ENCODE measurements at regions not wholly inside any gene's neighbourhood (a gene's known extent, or its start where the extent isn't known, plus 50 kb on each side); places are given as distances from the start of the nearest gene placed in this dataset.
"Not testable (repeated sequence)": the region's sequence is repeated elsewhere in the genome, so short reads cannot be mapped to it uniquely, and the experiment has no call there.

DNA sequence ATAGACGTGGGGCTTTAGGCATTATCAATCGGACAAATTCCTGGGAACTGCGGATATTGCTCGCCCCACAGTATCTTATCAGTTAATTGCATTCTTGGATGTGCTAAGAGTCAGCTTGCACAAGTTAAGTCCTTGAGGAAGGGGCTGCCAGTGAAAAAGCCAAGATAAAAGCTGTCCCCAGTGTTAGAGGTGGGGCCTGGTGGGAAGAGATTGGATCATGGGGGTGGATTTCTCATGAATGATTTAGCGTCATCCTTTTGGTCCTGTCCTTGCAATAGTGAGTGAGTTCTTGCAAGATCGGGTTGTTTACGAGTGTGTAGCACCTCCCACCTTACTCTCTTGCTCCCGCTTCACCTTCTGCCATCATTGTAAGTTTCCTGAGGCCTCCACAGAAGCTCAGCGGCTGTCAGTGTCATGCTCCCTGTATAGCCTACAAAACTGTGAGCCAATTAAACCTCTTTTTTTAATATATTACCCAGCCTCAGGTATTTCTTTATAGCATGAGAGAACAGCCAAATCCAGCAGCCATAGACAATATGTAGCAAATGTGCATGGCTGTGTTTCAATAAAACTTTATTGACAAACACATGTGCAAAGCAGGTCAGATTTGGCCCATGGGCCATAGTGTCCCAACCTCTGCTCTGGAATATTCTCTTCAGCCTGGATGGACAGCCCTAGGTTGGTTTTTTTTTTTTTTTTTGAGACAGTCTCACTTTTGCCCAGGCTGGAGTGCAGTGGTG lies 189.2 kb downstream of the OTOP1 start:
- not testable (repeated sequence) for H3K36me3 ChIP-seq (ENCODE audit: insufficient read depth, insufficient read length, low read length)

DNA sequence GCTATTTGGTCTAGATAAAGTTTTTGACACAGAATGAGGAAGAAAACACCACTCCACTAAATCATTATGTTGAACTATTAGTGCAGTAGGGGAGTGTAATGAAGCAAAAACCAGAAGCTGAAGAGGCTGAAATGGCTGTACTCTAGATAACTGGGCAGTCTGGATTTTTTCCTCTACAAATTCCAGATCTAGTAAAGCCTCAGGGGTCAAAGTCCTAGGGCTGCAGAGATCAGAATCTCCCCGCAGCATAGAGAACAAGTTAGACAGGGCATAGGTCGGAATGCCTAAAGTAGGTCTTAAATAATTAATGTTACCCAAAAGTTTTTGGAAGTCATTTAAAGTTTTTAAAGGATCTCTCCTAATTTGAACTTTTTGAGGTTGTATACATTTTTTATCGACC lies 180.9 kb downstream of the OTOP1 start:
- not testable (repeated sequence) for H3K36me3 ChIP-seq (ENCODE audit: insufficient read depth, insufficient read length, low read length); H3K9ac ChIP-seq (ENCODE audit: insufficient read length, low read depth); H3K4me3 ChIP-seq (ENCODE audit: insufficient read length, low read depth); H3K4me1 ChIP-seq (ENCODE audit: insufficient read depth, insufficient read length); DNase-seq (ENCODE audit: low read depth, low spot score); H3K27me3 ChIP-seq (ENCODE audit: insufficient read depth, insufficient read length)
- H3K9me3 ChIP-seq (ENCODE audit: insufficient read depth, low read length) = peaks cover 12% of the 10 kb centered on the region; the same call in 1 of the 2 replicates

More for the DNA sequence above, 189.2 kb downstream of the OTOP1 start:
- not testable (repeated sequence) for H3K4me3 ChIP-seq (ENCODE audit: insufficient read length, low read depth); DNase-seq (ENCODE audit: low read depth, low spot score); H3K27me3 ChIP-seq (ENCODE audit: insufficient read depth, insufficient read length); H3K4me1 ChIP-seq (ENCODE audit: insufficient read depth, insufficient read length); H3K9ac ChIP-seq (ENCODE audit: insufficient read length, low read depth)
- peaks cover 12% of the 10 kb centered on the region; the same call in 1 of the 2 replicates for H3K9me3 ChIP-seq (ENCODE audit: insufficient read depth, low read length)

DNA sequence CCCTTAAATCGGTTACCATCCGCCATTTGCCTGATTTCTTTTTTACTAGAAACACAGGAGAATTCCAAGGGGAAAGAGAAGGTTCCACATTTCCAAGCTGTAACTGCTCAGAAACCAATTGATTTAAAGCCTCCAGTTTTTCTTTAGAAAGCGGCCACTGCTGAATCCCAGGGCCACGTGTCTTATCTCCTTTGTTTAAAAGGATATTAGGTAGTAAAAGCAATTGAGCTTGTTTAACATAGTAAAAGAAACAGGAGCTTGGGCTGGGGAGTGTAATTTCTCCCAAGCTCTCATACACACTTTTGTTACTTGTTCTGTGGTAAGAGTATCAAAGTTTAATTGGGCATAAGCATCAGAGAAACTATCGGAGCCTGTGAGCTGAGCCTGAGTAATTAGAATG lies 180.0 kb downstream of the OTOP1 start:
- H3K4me1 ChIP-seq (ENCODE audit: insufficient read depth, insufficient read length); H3K9ac ChIP-seq (ENCODE audit: insufficient read length, low read depth); H3K9me3 ChIP-seq (ENCODE audit: insufficient read depth, low read length); H3K4me3 ChIP-seq (ENCODE audit: insufficient read length, low read depth); H3K36me3 ChIP-seq (ENCODE audit: insufficient read depth, insufficient read length, low read length); H3K27me3 ChIP-seq (ENCODE audit: insufficient read depth, insufficient read length): not testable (repeated sequence)
- DNase-seq (ENCODE audit: low read depth, low spot score) = peak; percentile 30

DNA sequence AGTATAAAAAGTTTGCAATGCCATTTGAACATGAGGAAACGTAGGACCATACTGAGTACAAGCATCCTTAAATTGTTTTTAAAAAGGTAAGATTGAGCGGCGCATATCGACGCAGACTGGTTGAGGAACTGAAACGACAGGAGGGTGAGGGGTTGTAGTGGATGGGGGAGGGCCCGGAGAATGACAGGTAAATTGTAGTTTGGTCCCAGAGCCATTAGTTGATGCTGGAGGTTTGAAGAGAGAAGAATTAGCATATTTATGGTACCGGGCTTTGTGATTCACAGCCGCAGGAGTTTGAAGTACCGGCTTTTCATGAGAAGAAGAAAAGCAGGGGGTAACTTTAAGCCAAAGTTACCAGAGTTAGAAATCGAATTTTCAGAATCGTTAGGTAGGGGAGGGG lies 179.5 kb downstream of the OTOP1 start:
- peak; percentile 69 for DNase-seq (ENCODE audit: low read depth, low spot score)
- H3K4me1 ChIP-seq (ENCODE audit: insufficient read depth, insufficient read length); H3K36me3 ChIP-seq (ENCODE audit: insufficient read depth, insufficient read length, low read length); H3K9me3 ChIP-seq (ENCODE audit: insufficient read depth, low read length); H3K27me3 ChIP-seq (ENCODE audit: insufficient read depth, insufficient read length): not testable (repeated sequence)
- Histone ChIP-seq H3K9ac (ENCODE audit: insufficient read length, low read depth) (peak overlapping the region; percentile 46), H3K4me3 (ENCODE audit: insufficient read length, low read depth) (peak overlapping the region; percentile 16)

DNA sequence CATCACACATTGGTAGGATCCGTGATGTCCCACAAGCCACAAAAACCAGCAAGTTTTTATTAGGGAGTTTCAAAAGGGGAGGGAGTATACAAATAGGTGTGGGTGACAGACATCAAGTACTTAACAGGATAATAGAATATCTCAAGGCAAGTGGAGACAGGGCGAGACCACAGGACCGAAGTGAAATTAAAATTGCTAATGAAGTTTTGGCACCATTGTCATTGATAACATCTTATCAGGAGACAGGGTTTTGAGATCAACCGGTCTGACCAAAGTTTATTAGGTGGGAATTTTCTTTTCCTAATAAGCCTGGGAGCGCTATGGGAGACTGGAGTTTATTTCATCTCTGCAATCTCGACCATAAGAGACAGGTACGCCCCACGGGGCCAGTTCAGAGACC lies 178.5 kb downstream of the OTOP1 start:
- not testable (repeated sequence) for H3K9ac ChIP-seq (ENCODE audit: insufficient read length, low read depth); H3K9me3 ChIP-seq (ENCODE audit: insufficient read depth, low read length); H3K27me3 ChIP-seq (ENCODE audit: insufficient read depth, insufficient read length); H3K36me3 ChIP-seq (ENCODE audit: insufficient read depth, insufficient read length, low read length); H3K4me3 ChIP-seq (ENCODE audit: insufficient read length, low read depth); H3K4me1 ChIP-seq (ENCODE audit: insufficient read depth, insufficient read length); DNase-seq (ENCODE audit: low read depth, low spot score)

DNA sequence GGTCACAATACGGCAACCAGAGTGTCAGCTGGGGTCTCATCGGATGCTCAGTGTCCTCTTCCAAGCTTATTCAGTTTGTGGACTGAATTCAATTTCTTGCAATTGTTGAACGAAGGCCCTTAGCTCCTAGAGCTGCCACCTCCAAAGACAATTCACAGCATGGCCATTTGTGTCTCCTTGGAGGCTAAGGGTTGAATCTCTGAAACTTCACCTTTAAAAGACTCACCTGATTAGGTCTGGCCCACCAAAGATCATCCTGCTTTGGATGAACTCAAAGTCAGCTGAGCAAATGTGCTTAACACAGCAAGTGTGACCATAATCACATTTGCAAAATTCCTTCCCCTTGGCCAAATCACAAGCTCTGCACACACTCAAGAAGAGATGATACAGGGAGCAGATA lies 175.9 kb downstream of the OTOP1 start:
- H3K4me1 ChIP-seq (ENCODE audit: insufficient read depth, insufficient read length); H3K9ac ChIP-seq (ENCODE audit: insufficient read length, low read depth); DNase-seq (ENCODE audit: low read depth, low spot score); H3K36me3 ChIP-seq (ENCODE audit: insufficient read depth, insufficient read length, low read length); H3K27me3 ChIP-seq (ENCODE audit: insufficient read depth, insufficient read length); H3K4me3 ChIP-seq (ENCODE audit: insufficient read length, low read depth); H3K9me3 ChIP-seq (ENCODE audit: insufficient read depth, low read length): not testable (repeated sequence)

DNA sequence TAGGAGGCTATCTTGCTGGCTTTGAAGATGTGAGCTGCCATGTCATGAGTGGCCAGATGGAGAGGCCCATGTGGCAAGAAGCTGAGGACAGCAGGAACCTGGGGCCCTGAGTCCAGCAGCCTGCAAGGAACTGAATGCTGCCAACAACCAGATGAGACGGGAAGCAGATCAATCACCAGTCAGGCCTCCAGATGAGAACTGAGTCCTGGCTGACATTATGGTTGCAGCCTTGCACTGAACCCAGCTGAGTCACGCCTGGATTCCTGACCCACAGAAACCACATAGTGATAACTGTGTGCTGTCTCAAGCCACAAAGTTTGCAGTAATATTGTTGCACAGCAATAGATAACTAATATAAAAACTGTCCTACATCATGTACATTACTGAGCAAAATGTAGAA lies 173.8 kb downstream of the OTOP1 start:
- not testable (repeated sequence) for DNase-seq (ENCODE audit: low read depth, low spot score); H3K9ac ChIP-seq (ENCODE audit: insufficient read length, low read depth)

DNA sequence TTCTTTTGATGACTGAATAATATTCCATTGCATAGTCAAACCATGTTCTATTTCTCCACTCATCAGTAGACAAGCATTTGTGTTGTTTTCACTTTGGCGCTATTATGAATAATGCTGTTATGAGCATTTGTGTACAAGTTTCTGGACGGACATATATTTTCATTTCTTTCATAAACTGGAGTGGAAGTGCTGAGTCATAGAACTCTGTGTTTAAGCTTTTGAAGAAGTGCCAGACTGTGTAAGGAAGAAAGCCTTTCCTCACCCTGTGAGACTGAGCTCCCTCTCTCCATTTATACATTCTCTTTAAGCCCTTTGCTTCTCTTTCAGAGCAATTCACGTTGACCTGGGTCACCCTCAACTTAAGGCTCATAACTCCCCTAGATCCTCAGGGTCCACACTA lies 169.5 kb downstream of the OTOP1 start:
- H3K4me3 ChIP-seq (ENCODE audit: insufficient read length, low read depth); DNase-seq (ENCODE audit: low read depth, low spot score); H3K4me1 ChIP-seq (ENCODE audit: insufficient read depth, insufficient read length); H3K36me3 ChIP-seq (ENCODE audit: insufficient read depth, insufficient read length, low read length); H3K9me3 ChIP-seq (ENCODE audit: insufficient read depth, low read length); H3K27me3 ChIP-seq (ENCODE audit: insufficient read depth, insufficient read length); H3K9ac ChIP-seq (ENCODE audit: insufficient read length, low read depth): not testable (repeated sequence)

More for the DNA sequence above, 173.8 kb downstream of the OTOP1 start:
- H3K4me3 ChIP-seq (ENCODE audit: insufficient read length, low read depth); H3K36me3 ChIP-seq (ENCODE audit: insufficient read depth, insufficient read length, low read length); H3K4me1 ChIP-seq (ENCODE audit: insufficient read depth, insufficient read length); H3K9me3 ChIP-seq (ENCODE audit: insufficient read depth, low read length); H3K27me3 ChIP-seq (ENCODE audit: insufficient read depth, insufficient read length): not testable (repeated sequence)

DNA sequence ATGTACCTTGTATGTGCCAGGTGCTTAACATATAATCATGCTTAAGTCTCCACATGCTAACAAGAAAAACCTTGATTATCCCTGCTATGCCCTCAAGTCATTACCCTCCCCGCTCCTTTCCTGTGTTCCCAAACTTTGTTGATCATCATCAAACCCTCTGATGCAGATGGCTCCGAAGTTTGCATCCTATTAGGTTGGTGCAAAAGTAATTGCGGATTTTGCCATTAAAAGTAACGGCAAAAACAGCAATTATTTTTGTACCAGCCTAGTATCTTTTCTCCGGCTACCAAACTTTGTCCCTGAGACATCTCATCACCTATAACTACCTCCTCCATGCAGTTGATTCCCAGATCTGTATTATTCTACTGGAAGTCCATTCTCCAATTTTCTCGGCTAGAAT lies 142.6 kb downstream of the OTOP1 start:
- H3K4me3 ChIP-seq (ENCODE audit: insufficient read length, low read depth); H3K9ac ChIP-seq (ENCODE audit: insufficient read length, low read depth); H3K27me3 ChIP-seq (ENCODE audit: insufficient read depth, insufficient read length): not testable (repeated sequence)

DNA sequence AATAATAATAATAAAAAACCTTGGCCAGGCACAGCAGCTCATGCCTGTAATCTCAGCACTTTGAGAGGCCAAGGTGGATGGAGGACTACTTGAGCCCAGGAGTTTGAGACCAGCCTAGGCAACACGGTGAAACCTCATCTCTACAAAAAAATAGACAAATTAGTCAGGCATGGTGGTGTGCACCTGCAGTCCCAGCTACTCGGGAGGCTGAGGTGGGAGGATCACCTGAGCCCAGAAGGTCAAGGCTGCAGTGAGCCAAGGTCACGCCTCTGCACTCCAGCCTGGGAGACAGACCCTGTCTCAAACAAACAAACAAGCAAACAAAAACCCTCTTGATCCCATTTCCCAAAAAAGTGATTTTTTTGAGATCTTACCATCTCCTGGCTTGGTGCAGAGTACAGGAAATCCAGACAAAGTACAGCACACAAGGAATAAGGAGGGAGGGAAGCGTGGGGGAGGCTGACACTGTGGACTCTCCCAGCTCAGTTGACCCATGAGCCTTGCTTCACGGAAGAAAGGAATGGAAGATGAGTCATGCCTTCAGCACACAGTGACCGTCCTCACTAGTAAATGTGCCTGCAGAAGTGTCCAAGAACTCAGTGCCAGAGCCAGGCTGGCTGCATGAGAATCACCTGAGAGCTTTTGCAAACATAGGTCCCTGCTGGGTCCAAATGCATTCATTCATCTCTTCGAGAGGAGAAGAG lies 136.9 kb downstream of the OTOP1 start:
- not testable (repeated sequence) for H3K4me3 ChIP-seq (ENCODE audit: insufficient read length, low read depth); H3K4me1 ChIP-seq (ENCODE audit: insufficient read depth, insufficient read length); DNase-seq (ENCODE audit: low read depth, low spot score); H3K27me3 ChIP-seq (ENCODE audit: insufficient read depth, insufficient read length); H3K36me3 ChIP-seq (ENCODE audit: insufficient read depth, insufficient read length, low read length); H3K9me3 ChIP-seq (ENCODE audit: insufficient read depth, low read length)
- H3K9ac ChIP-seq (ENCODE audit: insufficient read length, low read depth) = peak overlapping the region; percentile 39

More for the DNA sequence above, 142.6 kb downstream of the OTOP1 start:
- not testable (repeated sequence) for H3K36me3 ChIP-seq (ENCODE audit: insufficient read depth, insufficient read length, low read length); DNase-seq (ENCODE audit: low read depth, low spot score); H3K4me1 ChIP-seq (ENCODE audit: insufficient read depth, insufficient read length); H3K9me3 ChIP-seq (ENCODE audit: insufficient read depth, low read length)

DNA sequence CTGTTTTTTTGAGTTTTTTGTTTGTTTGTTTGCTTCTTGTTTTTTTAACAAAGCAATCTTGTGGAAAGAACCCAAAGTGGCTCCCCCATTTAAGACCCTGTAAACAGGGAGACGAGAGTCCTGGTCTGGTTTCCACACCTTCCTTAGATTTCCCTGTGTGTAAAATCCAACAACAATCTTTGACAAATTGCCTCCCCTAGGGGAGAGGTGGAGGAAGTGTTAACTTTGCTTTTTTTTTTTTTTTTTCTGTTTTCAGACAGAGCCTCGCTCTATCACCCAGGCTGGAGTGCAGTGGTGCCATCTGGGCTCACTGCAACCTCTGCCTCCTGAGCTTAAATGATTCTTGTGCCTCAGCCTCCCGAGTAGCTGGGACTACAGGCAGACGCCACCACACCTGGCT lies 136.0 kb downstream of the OTOP1 start:
- not testable (repeated sequence) for DNase-seq (ENCODE audit: low read depth, low spot score); H3K9ac ChIP-seq (ENCODE audit: insufficient read length, low read depth); H3K4me1 ChIP-seq (ENCODE audit: insufficient read depth, insufficient read length); H3K27me3 ChIP-seq (ENCODE audit: insufficient read depth, insufficient read length); H3K4me3 ChIP-seq (ENCODE audit: insufficient read length, low read depth); H3K9me3 ChIP-seq (ENCODE audit: insufficient read depth, low read length); H3K36me3 ChIP-seq (ENCODE audit: insufficient read depth, insufficient read length, low read length)

DNA sequence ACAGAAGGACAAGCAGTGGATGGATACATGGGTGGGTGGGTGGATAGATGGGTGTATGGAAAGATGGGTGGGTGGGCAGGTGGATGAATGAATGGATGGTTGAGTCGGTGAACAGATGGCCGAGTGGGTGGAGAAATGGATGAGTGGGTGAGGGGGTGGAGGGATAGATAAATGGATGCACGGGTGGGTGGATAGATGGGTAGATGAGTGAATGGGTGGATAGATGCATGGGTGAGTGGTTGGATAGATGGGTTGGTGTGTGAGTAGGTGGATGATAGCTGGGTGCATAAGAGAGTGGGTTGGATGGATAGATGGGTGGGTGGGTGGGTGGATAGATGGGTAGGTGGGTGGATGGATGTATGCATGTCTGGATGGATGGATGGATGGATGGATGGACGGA lies 134.6 kb downstream of the OTOP1 start:
- H3K36me3 ChIP-seq (ENCODE audit: insufficient read depth, insufficient read length, low read length); H3K9ac ChIP-seq (ENCODE audit: insufficient read length, low read depth); H3K9me3 ChIP-seq (ENCODE audit: insufficient read depth, low read length); H3K4me1 ChIP-seq (ENCODE audit: insufficient read depth, insufficient read length); H3K4me3 ChIP-seq (ENCODE audit: insufficient read length, low read depth); H3K27me3 ChIP-seq (ENCODE audit: insufficient read depth, insufficient read length); DNase-seq (ENCODE audit: low read depth, low spot score): not testable (repeated sequence)

All from NT2/D1 (cell line).